ENCODE measurements at regions not wholly inside any gene's neighbourhood (a gene's known extent, or its start where the extent isn't known, plus 50 kb on each side); places are given as distances from the start of the nearest gene placed in this dataset.
A peak's percentile ranks its signal among the peaks of the same experiment; 100 is the strongest.

GRCh38 chr14:75361751-75362433 lies 65.9 kb upstream of the JDP2 start:
- no peaks in the 10 kb centered on the region for H3K36me3 ChIP-seq
- 21 to 22% (median 21%) methylated on average over 7 of the region's 7 CpGs for WGBS, 3 donors
- no peaks in the 10 kb centered on the region for H3K9me3 ChIP-seq
- DNase-seq: peak; percentile 46 to 72 (median 56)
- no peaks in the 10 kb centered on the region for H3K27me3 ChIP-seq
- H3K27ac ChIP-seq: no peak overlapping the region
- no peak overlapping the region for H3K4me3 ChIP-seq
- intact Hi-C loops (cut with DNase I): no loop called here
- peaks cover 12% of the 10 kb centered on the region for H3K4me1 ChIP-seq (ENCODE audit: insufficient read depth)
- no peak for TF ChIP-seq EP300 (IDR thresholded peaks at IDR 0.05)
- no peak for TF ChIP-seq POLR2A (IDR thresholded peaks at IDR 0.05)
- no peak for TF ChIP-seq CTCF (IDR thresholded peaks at IDR 0.05)

- H3K27ac ChIP-seq: no peak overlapping the region
- DNase-seq: no peak
- peaks cover 12% of the 10 kb centered on the region for H3K4me1 ChIP-seq (ENCODE audit: insufficient read depth)
- TF ChIP-seq POLR2A (IDR thresholded peaks at IDR 0.05): no peak
- TF ChIP-seq EP300 (IDR thresholded peaks at IDR 0.05): no peak
- no peak for TF ChIP-seq CTCF (IDR thresholded peaks at IDR 0.05)
- WGBS, 3 donors: 92 to 99% (median 97%) methylated on average over 5 of the region's 5 CpGs
- H3K9me3 ChIP-seq: no peaks in the 10 kb centered on the region
- no peaks in the 10 kb centered on the region for H3K36me3 ChIP-seq
- intact Hi-C loops (cut with DNase I): no loop called here
- no peaks in the 10 kb centered on the region for H3K27me3 ChIP-seq
- no peak overlapping the region for H3K4me3 ChIP-seq
Observed at GRCh38 chr14:75363130-75363529, 64.7 kb upstream of the JDP2 start.

- peaks cover 12% of the 10 kb centered on the region for H3K4me1 ChIP-seq (ENCODE audit: insufficient read depth)
- no peak overlapping the region for H3K27ac ChIP-seq
- intact Hi-C loops (cut with DNase I): no loop called here
- H3K36me3 ChIP-seq: no peaks in the 10 kb centered on the region
- H3K4me3 ChIP-seq: no peak overlapping the region
- TF ChIP-seq CTCF (IDR thresholded peaks at IDR 0.05) (no peak), EP300 (IDR thresholded peaks at IDR 0.05) (no peak), POLR2A (IDR thresholded peaks at IDR 0.05) (no peak)
- H3K9me3 ChIP-seq: no peaks in the 10 kb centered on the region
- no peaks in the 10 kb centered on the region for H3K27me3 ChIP-seq
- 72 to 86% (median 84%) methylated on average over 4 of the region's 4 CpGs for WGBS, 3 donors
- no peak for DNase-seq
Observed at GRCh38 chr14:75363570-75364227, 64.1 kb upstream of the JDP2 start.

DNA sequence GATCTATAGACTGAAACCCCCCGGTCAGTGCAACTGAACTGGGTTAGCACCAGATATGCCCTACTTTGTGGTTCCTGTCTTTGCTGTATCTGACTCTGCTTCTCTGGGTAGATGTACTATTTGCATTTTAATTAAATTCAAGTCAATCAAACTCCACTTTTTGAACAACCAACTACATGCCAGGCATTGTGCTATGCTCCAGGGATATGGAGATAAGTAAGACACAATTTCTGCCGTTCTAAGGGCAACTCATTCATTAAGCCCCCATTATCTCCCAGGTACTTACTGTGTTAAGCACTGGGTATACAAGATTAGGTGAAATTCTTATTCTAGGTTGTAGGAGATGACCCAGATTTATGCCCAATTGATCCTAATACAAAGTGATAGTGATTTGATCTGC lies 62.7 kb upstream of the JDP2 start:
- no peak overlapping the region for H3K4me3 ChIP-seq
- intact Hi-C loops (cut with DNase I): no loop called here
- H3K27ac ChIP-seq: no peak overlapping the region
- 79 to 82% (median 80%) methylated on average over 2 of the region's 2 CpGs for WGBS, 3 donors
- no peaks in the 10 kb centered on the region for H3K27me3 ChIP-seq
- TF ChIP-seq CTCF (IDR thresholded peaks at IDR 0.05) (no peak), POLR2A (IDR thresholded peaks at IDR 0.05) (no peak), EP300 (IDR thresholded peaks at IDR 0.05) (no peak)
- no peaks in the 10 kb centered on the region for H3K36me3 ChIP-seq
- no peaks in the 10 kb centered on the region for H3K9me3 ChIP-seq
- H3K4me1 ChIP-seq (ENCODE audit: insufficient read depth): peaks cover 12% of the 10 kb centered on the region
- no peak for DNase-seq

All from ovary (tissue), 7 donors.